DND-41 (cell line): ENCODE measurements at regions not wholly inside any gene's neighbourhood (a gene's known extent, or its start where the extent isn't known, plus 50 kb on each side); places are given as distances from the start of the nearest gene placed in this dataset.

ENCODE experiments used
- ATAC-seq: fragments of 200-7000 bp; cut with Tn5 transposase; 3 replicates; pipeline ENCODE4 v1.9.1; 2021; ENCODE audit warnings: low read depth; ENCODE audit not compliant: insufficient read depth
- DNase-seq: peaks from one replicate; pipeline ENCODE4 v3.0.0-alpha.2; 2020
- H2AFZ ChIP-seq: 2 replicates; pipeline ENCODE4 v1.6.0; 2012; ENCODE audit warnings: low read depth, low read length
- H3K27ac ChIP-seq: 2 replicates; pipeline ENCODE4 v1.5.1; 2012; ENCODE audit warnings: low read length, inconsistent platforms
- H3K27me3 ChIP-seq: fragments of 200-600 bp; sonication (generic); 2 replicates; pipeline ENCODE4 v1.6.0; 2012; ENCODE audit warnings: low read length, mild to moderate bottlenecking, inconsistent platforms; ENCODE audit not compliant: insufficient read depth, poor library complexity
- H3K36me3 ChIP-seq: 2 replicates; pipeline ENCODE4 v1.5.1; 2012; ENCODE audit warnings: low read length, inconsistent platforms; ENCODE audit not compliant: insufficient read depth
- H3K4me1 ChIP-seq: 2 replicates; pipeline ENCODE4 v1.5.1; 2012; ENCODE audit warnings: mild to moderate bottlenecking, low read length; ENCODE audit not compliant: insufficient read depth
- H3K4me2 ChIP-seq: 2 replicates; pipeline ENCODE4 v1.6.0; 2012; ENCODE audit warnings: mild to moderate bottlenecking, moderate library complexity, low read length, inconsistent platforms; ENCODE audit not compliant: insufficient read depth
- H3K4me3 ChIP-seq, 2 experiments: fragments of 200-600 bp in 1 of 2; shearing (Covaris generic) in 1 of 2; 2 replicates each; pipeline ENCODE4 v1.5.1; 2012 to 2016; ENCODE audit warnings: inconsistent platforms in 2 of 2, low read length in 2 of 2, mild to moderate bottlenecking in 2 of 2, low read depth in 1 of 2, moderate library complexity in 1 of 2
- H3K79me2 ChIP-seq: 2 replicates; pipeline ENCODE4 v1.6.0; 2012; ENCODE audit warnings: low read length, inconsistent platforms; ENCODE audit not compliant: insufficient read depth
- H3K9ac ChIP-seq: 2 replicates; pipeline ENCODE4 v1.6.0; 2012; ENCODE audit warnings: low read depth, mild to moderate bottlenecking, inconsistent platforms, low read length, moderate library complexity
- H3K9me3 ChIP-seq: 2 replicates; pipeline ENCODE4 v1.5.1; 2012; ENCODE audit warnings: low read length, moderate library complexity, mild to moderate bottlenecking, inconsistent platforms; ENCODE audit not compliant: insufficient read depth, severe bottlenecking
- H4K20me1 ChIP-seq: 2 replicates; pipeline ENCODE4 v1.6.0; 2012; ENCODE audit warnings: low read length; ENCODE audit not compliant: insufficient read depth
- CTCF ChIP-seq: IDR thresholded peaks from 2 replicates; pipeline ENCODE4 v1.5.1; 2012; ENCODE audit warnings: borderline replicate concordance, low read length, moderate library complexity, mild to moderate bottlenecking; ENCODE audit not compliant: poor library complexity, severe bottlenecking; ENCODE audit errors: extremely low read depth
- EZH2 ChIP-seq: IDR thresholded peaks from 3 replicates; pipeline ENCODE4 v1.6.1; 2012; ENCODE audit warnings: borderline replicate concordance, low read depth, mild to moderate bottlenecking, moderate library complexity, low read length, inconsistent platforms; ENCODE audit not compliant: severe bottlenecking

- no peak for TF ChIP-seq EZH2
- no peak for TF ChIP-seq CTCF
- Histone ChIP-seq H3K27me3 (peaks cover 23% of the 10 kb centered on the region), H3K4me2 (no peak overlapping the region), H3K9me3 (no peaks in the 10 kb centered on the region), H3K36me3 (no peaks in the 10 kb centered on the region), H3K4me1 (no peaks in the 10 kb centered on the region), H3K4me3 (no peak overlapping the region), H4K20me1 (no peaks in the 10 kb centered on the region), H3K79me2 (no peaks in the 10 kb centered on the region), H2AFZ (no peak overlapping the region), H3K9ac (no peak overlapping the region), H3K27ac (no peak overlapping the region)
- no peak for DNase-seq
- no peak for ATAC-seq
Observed at GRCh38 chr17:34757106-34757505, 177.7 kb downstream of the TMEM132E start.

GRCh38 chr17:34756637-34757021 is 177.2 kb downstream of the TMEM132E start:
- DNase-seq (no peak), ATAC-seq (no peak)
- Histone ChIP-seq H3K9me3 (no peaks in the 10 kb centered on the region), H3K4me3 (no peak overlapping the region), H3K36me3 (no peaks in the 10 kb centered on the region), H3K4me2 (no peak overlapping the region), H3K27me3 (peaks cover 27% of the 10 kb centered on the region), H2AFZ (no peak overlapping the region), H3K27ac (no peak overlapping the region), H4K20me1 (no peaks in the 10 kb centered on the region), H3K79me2 (no peaks in the 10 kb centered on the region), H3K9ac (no peak overlapping the region), H3K4me1 (no peaks in the 10 kb centered on the region)
- no peak for TF ChIP-seq EZH2
- no peak for TF ChIP-seq CTCF

DNA sequence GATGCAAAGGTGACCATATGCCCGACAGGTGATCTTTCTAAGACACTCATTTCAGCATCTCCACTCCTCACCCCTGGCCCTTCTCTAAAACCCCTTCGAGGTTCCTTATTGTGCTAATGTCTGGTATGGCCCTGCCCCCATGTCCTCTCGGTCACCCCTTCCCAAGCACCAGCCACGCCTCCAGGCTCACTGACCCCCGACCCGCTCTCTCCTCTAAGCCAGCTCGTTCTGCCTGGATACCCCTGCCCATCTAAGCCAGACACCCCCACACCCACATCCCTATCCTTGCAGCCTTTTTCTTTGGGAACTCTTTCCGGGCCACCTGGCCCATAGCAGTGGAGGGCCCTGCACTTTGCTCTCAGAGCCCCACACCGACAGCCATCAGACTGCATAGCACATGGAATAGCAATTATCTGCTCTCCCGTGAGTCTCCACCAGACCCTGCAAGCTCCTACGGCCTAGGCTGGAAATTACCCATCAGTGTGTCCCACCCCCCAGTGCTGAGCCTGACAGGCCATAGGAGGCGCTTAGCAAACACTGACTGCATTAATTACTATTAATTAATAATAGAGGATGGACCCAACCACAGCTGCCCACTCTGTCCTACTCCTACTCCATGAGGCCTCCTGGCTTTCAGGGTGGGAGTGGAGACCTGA is 176.7 kb downstream of the TMEM132E start:
- ATAC-seq, result no peak

More for the DNA sequence above, 176.7 kb downstream of the TMEM132E start:
- no peaks in the 10 kb centered on the region for H4K20me1 ChIP-seq
- H3K9ac ChIP-seq, result no peak overlapping the region
- H3K36me3 ChIP-seq, result no peaks in the 10 kb centered on the region
- no peak overlapping the region for H3K4me3 ChIP-seq
- DNase-seq, result no peak
- no peak overlapping the region for H3K4me2 ChIP-seq
- no peak overlapping the region for H2AFZ ChIP-seq
- H3K27ac ChIP-seq, result no peak overlapping the region
- H3K27me3 ChIP-seq, result peaks cover 28% of the 10 kb centered on the region
- no peaks in the 10 kb centered on the region for H3K79me2 ChIP-seq
- H3K9me3 ChIP-seq, result no peaks in the 10 kb centered on the region
- no peak for TF ChIP-seq EZH2
- TF ChIP-seq CTCF, result no peak
- H3K4me1 ChIP-seq, result no peaks in the 10 kb centered on the region
